ENCODE measurements at regions not wholly inside any gene's neighbourhood (a gene's known extent, or its start where the extent isn't known, plus 50 kb on each side); places are given as distances from the start of the nearest gene placed in this dataset.
"Not testable (repeated sequence)": the region's sequence is repeated elsewhere in the genome, so short reads cannot be mapped to it uniquely, and the experiment has no call there.

DNA sequence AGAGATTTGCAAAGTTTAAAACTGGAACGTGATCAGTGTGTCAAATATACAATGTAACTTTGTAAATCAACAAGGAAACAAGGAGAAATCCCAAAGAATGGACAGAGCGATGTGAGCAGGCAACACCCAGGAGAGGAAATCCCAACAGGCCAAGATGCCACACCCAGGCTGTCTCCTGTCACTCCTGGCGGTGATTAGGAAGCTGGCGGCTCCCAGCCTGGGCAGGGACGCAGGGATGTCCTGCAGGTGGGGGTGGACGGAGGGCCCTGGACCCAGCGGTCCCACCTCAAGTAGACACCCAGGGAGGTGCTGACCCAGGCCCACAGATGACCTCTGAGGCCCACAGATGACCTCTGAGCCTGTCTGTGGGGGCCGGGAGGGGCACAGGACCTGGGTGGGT, 271.1 kb upstream of the SFSWAP start:
- DNase-seq (ENCODE audit: low read depth): not testable (repeated sequence)

- not testable (repeated sequence) for DNase-seq (ENCODE audit: low read depth)
Measured at GRCh38 chr12:131440209-131441059, 270.5 kb upstream of the SFSWAP start.

DNA sequence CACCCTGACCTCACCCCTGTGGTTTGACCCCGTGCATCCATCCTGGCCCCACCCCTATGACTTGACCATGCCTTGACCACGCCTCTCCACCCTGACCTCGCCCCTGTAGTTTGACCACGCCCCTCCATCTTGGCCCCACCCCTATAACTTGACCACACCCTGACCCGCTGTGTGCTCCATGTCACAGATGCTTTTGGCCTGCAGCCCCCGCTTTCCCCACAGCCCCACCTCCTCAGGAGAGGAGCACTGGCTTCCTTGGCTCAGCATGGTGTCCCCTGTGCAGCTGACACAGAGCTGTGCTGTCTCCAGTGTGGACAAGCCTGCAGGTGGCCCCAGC, 269.9 kb upstream of the SFSWAP start:
- no peak for DNase-seq (ENCODE audit: low read depth)

DNA sequence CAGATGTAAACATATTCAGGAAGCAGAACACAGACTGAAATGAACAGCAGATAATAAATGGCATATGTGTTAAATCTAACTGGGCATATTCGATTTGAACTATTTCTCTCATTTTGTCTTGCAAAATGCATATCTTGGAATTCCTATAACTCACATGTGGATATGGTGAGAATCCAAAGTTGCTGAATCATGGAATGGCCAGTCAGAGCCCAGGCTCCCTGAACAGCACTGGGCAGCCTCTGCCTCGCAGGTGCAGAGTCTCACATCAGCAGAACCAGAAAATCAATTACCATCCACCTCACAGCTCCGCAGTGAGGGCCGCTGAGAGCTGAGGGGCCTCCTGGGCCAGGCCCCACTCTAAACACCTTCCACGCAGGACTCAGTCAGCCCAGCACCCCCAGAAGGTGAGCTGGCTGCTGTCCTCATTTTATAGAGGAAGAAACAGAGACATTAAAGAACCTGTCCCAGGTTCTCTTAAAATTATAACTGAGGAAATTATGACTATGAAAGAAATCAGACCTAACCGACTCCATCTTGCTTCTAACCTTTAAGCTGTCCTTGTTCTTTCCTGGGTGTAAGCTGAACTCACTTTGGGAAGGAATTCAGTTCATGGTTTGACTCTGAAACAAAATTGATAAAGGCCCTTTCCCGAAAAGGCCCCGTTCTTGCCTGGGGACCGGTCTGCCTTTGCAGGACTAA, 269.1 kb upstream of the SFSWAP start:
- no peak for DNase-seq (ENCODE audit: low read depth)

DNA sequence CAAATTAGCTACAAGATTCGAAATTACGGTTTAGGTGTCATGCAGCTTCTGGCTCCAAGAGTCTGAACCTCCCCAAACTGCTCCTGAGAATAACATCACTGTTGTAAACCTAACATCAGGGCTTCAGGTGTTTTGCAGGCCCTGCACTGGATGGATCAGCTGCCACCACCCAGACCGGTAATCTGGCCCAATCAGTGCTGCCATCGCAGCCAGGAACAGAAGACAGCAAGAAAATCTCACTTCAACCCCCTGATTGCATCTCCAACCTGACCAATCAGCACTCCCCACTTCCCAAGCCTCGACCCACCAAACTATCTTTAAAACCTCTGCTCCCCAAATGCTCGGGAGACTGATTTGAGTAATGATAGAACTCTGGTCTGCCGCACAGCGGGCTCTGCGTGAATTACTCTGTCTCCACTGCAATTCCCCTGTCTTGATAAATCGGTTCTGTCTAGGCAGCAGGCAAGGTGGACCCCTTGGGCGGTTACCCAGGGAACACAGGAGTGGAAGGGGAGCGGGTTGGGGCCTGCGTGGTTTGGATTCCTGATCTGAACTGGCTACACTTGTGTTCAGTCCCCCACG, 268.5 kb upstream of the SFSWAP start:
- DNase-seq (ENCODE audit: low read depth): no peak

DNA sequence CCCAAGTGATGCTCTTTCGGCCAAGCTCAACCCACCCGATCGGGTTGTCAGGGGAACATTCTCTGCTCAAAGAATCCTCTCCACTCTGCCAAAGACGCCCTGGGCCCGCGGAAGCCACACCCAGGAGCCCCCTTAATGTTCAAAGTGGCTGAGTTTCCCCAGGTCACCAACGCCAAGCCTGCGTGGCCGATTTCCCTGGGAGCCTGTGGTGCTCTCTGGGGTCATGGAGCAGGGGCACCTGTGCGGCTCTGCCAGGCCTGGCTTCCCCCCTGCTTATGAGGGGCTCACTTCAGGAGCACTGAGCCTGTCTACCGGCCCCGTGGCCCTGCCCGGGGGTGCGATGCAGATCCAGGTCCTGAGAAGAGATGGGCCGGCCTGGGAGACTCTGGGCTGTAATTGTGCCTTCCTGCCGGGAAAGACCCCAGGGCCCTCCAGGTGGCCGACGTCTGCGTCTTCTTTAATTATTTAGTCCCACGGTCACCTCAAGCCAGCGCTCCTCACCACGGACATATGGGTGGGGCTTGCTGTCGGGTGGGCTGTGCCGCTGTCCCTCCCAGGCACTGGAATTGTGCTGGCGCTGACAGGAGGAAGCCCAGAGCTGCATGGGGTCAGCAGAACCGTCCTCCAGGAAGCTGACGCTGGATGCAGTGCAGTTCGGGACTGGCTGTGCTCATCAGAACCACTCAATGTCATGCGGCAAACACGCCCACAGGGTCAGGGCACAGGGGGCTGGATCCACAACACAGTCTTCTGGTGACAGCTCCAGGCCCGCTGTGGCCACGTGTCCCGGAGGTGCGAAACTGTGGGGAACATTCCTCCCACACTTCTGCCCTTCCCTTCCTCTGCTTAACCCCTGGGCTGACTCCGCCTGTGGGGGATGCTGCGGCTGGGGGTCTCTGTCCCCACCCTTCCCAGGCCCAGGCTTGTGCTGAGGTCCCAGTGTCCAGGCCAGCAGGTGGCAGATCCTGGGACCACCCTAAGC, 267.6 kb upstream of the SFSWAP start:
- DNase-seq (ENCODE audit: low read depth): no peak

- DNase-seq (ENCODE audit: low read depth): no peak
Measured at GRCh38 chr12:131444220-131445164, 266.4 kb upstream of the SFSWAP start.

DNA sequence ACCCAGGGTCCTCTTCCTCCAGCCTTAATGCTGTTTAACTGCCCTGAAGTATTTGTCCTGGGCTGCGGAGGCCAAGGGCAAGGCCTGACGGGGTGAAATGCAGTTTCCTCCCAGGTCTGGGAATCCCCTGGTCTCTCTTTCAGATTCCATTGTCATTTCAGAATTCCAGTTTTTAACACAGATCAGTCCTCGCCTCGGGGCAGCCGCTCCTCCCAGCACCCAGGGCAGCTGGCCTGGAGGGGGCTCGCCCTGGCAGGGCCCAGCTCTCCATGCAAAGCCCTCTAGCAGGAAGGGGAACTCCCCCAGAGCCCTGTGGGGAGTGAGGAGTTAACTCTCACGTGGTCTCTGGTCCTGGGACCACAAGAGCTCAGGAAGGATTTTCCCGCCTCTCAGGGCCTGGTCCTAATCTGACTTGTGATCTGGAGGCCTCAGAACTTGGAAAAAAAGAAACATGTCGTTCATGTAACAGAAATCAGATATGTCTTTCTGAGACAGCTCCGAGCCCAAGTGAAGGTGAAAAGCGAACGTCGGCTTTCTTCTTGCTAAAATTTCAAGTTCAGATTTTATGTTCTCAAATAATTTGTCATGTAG, 265.6 kb upstream of the SFSWAP start:
- no peak for DNase-seq (ENCODE audit: low read depth)

GRCh38 chr12:131445795-131446194, 265.1 kb upstream of the SFSWAP start:
- no peak for DNase-seq (ENCODE audit: low read depth)

DNA sequence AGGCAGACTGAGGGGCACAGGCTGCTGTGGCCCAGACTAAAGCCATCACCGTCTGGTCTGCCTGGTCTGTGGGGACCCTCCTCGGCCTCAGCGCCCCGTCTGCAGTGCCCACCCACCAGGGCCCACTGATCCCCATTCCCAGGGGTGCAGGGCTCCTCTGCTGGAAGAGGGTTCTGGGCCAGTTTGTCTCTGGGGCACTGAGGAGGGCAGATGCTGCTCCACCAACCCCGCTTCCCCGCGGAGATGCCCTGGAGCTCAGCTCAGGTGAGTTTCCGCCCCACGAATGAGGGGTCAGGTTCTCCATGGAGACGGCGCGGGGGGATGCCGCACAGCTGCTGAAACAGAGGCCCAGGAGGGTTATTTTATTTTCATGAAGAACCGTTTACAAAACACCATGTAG, 263.3 kb upstream of the SFSWAP start:
- DNase-seq (ENCODE audit: low read depth): not testable (repeated sequence)

- no peak for DNase-seq (ENCODE audit: low read depth)
Measured at GRCh38 chr12:131448254-131448795, 262.6 kb upstream of the SFSWAP start.

DNA sequence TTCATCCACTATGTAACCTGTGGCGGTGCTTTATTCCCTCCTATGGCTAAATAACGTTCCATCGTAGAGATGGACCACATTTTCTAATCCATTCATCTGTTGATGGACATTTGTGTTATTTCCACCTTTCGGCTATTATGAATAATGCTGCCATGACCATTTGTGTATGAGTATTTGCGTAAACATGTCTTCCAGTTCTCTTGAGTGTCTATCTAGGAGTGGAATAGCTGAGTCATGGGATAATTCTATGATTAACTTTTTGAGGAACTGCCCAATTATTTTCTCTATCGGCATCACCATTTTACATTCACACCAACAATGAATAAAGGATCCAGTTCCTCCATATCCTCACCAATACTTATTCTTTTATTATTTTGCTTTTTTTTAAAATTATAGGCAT, 261.9 kb upstream of the SFSWAP start:
- no peak for DNase-seq (ENCODE audit: low read depth)

DNA sequence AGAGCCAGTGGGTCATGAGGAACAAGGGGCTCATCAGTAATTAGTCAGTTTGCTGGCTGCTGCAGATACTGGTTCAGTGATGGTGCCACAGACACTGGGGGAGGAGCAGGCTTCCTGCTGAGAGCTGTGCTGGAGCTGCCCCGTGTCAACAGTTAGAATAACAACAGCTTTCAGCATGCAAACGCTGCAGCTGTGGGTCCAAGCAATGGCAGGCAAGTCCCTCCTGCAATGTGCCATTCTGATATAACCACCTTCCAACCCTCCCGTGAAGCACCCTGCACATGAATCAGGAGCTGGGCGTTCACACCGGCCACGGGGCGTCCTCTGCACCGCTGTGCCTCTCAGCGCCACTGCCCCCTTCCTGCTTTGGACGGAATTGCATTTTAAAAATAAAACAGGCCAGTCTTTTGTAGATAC, 258.4 kb upstream of the SFSWAP start:
- DNase-seq (ENCODE audit: low read depth): no peak

DNA sequence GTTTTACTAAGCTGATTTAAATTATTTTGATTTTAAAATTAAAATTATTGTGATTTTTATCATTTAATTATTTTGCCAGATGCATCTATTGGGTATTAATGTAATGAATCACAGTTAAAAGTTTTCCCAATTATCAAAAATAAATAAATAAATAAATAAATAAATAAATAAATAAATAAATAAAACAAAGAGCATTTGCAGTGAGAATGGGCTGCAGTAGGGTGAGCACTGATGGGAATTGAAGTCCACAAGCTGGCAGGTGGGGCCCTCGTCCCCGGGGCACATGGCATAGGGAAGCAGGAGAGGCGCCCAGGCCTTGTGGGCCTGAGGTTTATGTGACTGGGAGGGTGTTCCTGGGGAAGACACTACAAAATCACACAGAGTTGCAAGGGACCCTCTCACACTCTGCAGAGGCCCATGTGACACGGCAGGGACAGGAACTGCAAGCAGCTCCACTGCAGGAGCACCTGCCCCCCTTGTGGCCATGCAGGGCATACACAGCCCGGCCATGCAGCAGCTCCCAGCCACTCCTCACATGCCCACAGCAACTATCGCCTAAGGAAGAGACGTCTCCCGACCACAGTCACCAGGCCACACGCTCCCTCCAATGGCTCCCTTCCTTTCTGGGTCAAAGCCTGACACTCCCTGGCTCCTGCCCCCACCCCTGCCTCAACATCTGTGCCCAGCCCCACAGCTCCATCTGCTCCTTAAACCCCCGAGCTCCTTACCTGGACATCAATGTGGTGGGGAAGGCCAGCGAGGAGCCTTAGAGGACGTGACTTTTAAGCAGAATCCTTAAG, 256.3 kb upstream of the SFSWAP start:
- DNase-seq (ENCODE audit: low read depth): no peak

DNA sequence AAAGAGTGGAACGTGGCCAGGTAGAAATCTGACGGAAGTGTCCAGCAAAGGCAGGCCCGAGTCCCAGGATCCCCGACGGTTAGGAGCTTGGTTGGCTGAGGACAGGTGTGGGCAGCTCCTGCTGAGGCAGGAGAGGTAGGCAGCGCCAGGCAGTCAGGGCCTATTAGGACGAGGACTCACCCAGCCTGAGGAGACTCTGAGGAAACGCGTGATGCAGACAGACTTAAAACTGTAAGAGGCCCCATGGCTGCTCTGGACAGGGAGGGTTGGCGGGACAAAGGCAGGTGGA, 255.7 kb upstream of the SFSWAP start:
- DNase-seq (ENCODE audit: low read depth): no peak

DNA sequence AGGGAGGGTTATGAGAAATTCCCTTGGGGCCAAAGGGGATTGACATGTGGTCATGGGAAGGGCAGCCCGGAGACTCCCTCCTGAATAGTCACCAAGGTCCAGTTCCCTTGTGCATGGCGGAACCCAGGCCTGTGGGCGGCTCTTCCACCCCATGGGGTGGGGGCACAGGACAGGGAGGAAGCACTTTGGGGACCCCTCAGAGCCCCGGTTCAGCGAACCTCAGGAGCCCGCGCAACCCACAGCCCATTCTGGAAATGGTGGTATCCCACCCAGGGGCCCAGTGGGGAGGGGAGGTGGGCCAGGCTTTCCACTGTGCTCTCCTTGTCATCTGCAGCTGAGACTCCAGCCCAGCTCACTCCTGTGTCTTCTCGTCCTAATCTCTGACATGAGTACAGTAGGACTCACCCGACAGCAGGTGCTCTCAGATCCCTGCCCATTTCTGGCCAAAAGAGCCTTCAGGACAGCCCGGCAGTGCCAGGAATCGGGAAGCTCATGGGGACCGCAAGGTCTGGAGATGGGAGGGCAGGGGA, 255.2 kb upstream of the SFSWAP start:
- no peak for DNase-seq (ENCODE audit: low read depth)

DNA sequence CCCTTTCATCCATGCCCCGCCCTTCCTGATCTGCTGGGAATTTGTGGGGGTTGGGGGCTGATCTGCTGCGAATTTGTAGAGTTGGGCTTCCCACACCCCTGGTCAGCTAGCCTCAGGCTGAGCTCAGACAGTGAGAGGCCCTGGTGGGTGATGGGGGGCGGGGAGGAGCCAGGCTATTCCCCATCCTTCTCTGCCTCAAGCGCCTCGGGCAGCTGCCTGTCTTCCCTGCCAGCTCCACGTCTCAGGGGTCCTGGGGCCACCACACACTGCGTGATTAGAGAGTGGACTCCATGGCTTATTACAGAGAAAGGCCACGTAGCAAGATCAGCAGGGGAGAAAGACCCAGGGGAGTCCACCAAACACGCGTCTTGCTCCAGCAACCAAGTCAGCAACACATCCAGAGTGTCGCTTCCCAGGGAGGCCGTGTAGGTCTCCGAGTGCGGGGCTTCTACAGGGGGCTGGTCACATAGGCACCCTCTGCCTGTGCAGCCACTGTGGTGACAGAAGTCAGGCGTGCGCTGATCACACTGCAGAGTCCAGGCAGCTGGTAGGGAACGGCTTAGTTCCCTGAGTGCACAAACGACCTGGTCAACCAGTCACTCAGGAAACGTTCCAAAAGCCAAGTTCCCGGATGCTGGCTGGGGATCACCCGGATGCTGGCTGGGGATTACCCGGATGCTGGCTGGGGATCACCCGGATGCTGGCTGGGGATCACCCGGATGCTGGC, 254.4 kb upstream of the SFSWAP start:
- no peak for DNase-seq (ENCODE audit: low read depth)

- DNase-seq (ENCODE audit: low read depth): no peak
Measured at GRCh38 chr12:131457028-131457310, 253.9 kb upstream of the SFSWAP start.
